ENCODE measurements at regions not wholly inside any gene's neighbourhood (a gene's known extent, or its start where the extent isn't known, plus 50 kb on each side); places are given as distances from the start of the nearest gene placed in this dataset.

DNA sequence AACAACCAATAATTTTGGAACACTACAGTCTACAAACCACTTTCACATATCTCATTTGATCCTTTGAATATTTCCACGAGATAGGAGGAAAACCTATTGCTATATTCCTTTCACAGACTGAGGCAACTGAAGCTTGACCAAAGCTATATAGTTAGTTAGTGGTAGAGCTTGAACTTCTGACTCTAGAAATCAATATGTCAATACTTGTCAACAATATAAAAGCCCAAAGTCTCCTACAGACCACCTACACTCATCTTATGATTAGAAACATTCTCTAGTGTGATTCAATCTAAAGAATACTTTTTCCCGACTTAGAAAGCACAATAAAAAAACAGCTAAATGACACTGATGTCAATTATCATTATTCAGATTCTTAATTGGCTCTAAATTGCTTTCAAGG is 139.4 kb downstream of the RPS29 start:
- Mint-ChIP-seq H3K9me3 (peaks cover 7% of the 10 kb centered on the region), H3K27ac (no peak overlapping the region), H3K27me3 (peaks cover 4% of the 10 kb centered on the region), H3K4me1 (no peaks in the 10 kb centered on the region), H3K4me3 (no peak overlapping the region), H3K36me3 (no peaks in the 10 kb centered on the region)
- no peak for DNase-seq

DNA sequence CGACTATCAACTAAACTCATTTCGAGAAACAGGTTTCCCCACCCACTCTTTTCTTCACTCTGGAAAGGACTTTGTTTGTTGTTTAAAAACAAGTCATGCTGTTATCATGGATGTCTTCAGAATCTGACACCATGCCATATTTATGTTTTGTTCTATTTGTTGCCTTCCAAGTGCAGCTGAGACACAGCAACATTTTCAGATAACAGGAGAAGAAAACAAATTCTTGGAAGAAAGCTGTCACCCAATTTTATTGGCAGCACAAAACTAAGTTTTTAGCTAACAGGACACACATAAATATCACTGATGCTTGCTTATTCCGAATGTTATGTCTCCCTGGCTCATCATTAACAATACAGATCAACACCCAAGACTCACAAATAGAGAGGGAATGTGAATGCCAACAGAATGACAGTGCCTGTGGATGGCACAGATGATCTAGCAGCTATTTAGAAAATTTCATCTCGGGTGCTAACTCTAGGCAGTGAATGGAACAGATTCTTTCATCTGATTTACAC is 147.9 kb downstream of the RPS29 start:
- H3K9me3 Mint-ChIP-seq = peaks cover 6% of the 10 kb centered on the region
- no peaks in the 10 kb centered on the region for H3K36me3 Mint-ChIP-seq
- H3K27me3 Mint-ChIP-seq = no peaks in the 10 kb centered on the region
- H3K4me1 Mint-ChIP-seq = no peaks in the 10 kb centered on the region
- no peak overlapping the region for H3K4me3 Mint-ChIP-seq
- DNase-seq = no peak
- no peak overlapping the region for H3K27ac Mint-ChIP-seq

DNA sequence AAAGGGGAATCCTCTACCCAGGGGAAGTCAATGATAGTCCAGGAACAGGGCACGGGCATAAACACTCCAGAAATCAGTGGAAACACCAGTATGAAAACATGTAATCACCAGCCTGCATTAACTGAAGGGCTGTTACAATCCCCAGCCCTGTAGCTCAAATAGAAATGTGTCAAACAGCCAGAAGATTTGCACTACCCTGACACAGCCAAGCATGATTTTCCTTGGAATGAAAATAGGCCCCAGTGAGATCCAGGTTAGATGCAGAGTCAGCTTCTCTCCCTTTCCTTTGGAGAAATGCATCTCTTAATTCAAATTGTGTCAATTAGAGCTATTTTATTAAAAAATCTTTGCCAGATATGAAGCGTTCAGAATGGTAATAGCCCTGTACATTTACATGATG is 158.1 kb downstream of the RPS29 start:
- DNase-seq = no peak
- Mint-ChIP-seq H3K36me3 (peaks cover 2% of the 10 kb centered on the region), H3K4me3 (no peak overlapping the region), H3K4me1 (no peaks in the 10 kb centered on the region), H3K27me3 (peaks cover 22% of the 10 kb centered on the region), H3K27ac (no peak overlapping the region), H3K9me3 (peaks cover 21% of the 10 kb centered on the region)

DNA sequence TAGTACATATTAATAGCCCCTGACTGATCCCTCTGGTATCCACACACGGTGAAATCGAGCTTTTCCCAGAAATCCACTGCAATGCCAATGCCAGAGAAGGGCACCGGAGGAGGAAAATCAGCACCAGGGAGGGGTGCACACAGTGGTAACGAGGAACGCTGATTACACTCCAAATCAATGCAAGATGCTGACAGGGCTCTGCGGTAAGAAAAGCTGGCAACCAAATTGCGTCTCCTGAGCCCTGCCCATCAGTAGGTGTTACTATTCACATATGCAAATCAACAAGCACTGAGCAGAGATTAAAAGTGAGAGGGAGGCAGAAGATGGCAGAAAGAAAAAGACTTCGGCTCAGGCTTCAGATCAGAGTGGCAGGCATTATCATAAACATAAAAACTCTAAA is 159.1 kb downstream of the RPS29 start:
- peaks cover 14% of the 10 kb centered on the region for H3K9me3 Mint-ChIP-seq
- peaks cover 22% of the 10 kb centered on the region for H3K27me3 Mint-ChIP-seq
- H3K27ac Mint-ChIP-seq = no peak overlapping the region

DNA sequence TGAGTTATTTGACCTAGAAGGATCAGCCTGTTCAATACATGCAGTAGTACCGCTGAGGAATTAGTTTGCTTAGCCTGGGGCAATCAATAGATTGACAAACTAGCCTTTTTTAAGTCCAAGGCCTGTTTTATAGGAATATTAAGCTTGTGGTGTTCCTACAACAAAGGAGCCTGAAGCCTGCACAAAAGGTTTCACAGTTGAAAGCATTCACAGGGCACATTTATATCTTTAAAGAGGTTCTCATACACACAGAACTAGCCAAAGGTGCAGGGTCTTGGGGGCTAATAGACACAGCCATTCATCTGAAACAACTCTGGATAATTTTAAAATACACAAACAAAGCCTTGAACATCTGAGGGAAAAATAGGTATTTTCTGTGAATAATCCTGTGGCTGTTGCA is 160.3 kb downstream of the RPS29 start:
- Mint-ChIP-seq H3K27ac (no peak overlapping the region), H3K36me3 (no peaks in the 10 kb centered on the region), H3K4me1 (no peaks in the 10 kb centered on the region), H3K27me3 (peaks cover 24% of the 10 kb centered on the region), H3K9me3 (peaks cover 7% of the 10 kb centered on the region), H3K4me3 (no peak overlapping the region)
- DNase-seq = no peak

More for the DNA sequence above, 159.1 kb downstream of the RPS29 start:
- H3K4me3 Mint-ChIP-seq = no peak overlapping the region
- peaks cover 2% of the 10 kb centered on the region for H3K36me3 Mint-ChIP-seq
- H3K4me1 Mint-ChIP-seq = no peaks in the 10 kb centered on the region
- no peak for DNase-seq

DNA sequence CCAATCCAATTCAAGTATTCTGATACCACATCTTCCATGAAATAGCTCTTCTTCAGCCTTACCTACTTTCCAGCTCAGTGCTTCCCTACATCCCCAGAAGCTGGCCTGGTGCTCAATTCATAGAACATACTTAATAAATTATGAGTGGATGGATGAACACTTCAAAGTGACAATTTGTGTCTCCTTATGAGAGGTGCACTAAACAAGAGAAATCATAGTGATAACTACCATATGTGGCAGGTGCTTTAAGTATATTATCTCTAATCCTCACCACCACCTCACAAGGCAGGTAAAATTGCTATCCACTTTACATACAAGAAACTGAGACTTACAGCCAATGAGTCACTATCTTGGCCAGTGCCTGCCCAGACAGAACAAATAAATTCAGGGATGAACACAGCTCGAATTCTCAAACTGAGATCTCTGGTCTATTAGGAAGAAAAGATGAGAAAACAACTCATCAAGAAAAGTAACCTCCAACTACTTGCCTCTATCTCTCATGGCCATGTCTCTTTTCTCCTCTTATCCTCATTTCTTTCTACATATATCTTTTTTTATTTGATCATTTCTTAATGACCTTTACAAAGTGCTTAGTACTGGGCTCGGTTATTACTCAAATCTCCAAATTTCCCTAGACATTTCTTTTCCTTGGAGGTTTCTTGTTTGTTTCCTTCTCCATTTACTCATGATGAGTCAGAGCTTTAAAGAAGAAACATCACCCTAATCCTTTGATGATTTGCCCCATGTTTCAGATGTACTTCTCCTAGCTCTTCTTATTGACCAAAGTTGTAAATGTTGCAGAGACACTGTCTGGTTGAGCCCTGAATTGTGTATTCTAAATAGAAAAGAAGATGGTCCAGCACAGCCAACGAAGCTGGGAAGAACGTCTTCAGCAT is 161.5 kb downstream of the RPS29 start:
- Mint-ChIP-seq H3K4me3 (no peak overlapping the region), H3K27ac (no peak overlapping the region), H3K9me3 (no peaks in the 10 kb centered on the region), H3K36me3 (no peaks in the 10 kb centered on the region), H3K4me1 (peaks cover 4% of the 10 kb centered on the region), H3K27me3 (peaks cover 34% of the 10 kb centered on the region)
- no peak for DNase-seq

DNA sequence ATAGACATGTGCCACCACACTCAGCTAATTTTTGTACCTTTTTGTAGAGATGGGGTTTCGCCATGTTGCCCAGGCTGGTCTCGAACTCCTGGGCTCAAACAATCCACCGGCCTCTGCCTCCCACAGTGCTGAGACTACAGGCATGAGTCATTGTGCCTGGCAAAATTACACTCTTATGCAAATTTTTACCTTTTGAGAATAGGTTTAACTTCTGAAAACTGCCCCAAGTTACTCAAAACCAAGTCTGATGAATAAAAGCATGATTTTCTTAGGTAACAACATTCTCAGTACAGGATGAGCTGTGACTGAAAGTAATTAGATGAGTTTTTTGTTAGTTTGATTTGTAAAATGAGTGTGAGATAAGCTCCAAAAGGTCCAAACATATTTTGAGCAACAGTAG is 166.0 kb downstream of the RPS29 start:
- H3K36me3 Mint-ChIP-seq = no peaks in the 10 kb centered on the region
- H3K4me1 Mint-ChIP-seq = peaks cover 4% of the 10 kb centered on the region
- no peak for DNase-seq
- peaks cover 38% of the 10 kb centered on the region for H3K27me3 Mint-ChIP-seq
- no peaks in the 10 kb centered on the region for H3K9me3 Mint-ChIP-seq
- no peak overlapping the region for H3K27ac Mint-ChIP-seq
- no peak overlapping the region for H3K4me3 Mint-ChIP-seq

DNA sequence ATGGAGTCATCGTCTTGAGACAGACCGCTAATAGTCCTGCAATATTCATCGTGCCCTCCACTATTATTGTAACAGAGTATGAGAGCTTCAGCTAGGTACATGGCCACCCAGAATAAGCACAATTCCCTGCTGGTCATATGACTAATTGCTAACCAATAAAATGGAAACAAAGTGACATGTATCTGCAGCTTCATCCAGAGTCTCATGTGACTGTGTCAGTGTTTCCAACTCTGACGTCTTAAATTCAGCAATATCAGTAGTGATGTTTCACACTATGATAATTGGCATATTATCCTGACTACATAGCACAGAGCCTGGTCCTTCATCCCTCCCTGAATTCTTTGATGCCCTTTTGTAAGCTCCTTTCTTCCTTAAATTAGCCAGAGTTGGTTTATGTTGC is 167.4 kb downstream of the RPS29 start:
- H3K9me3 Mint-ChIP-seq = no peaks in the 10 kb centered on the region
- no peak for DNase-seq
- H3K27me3 Mint-ChIP-seq = peaks cover 30% of the 10 kb centered on the region
- no peaks in the 10 kb centered on the region for H3K36me3 Mint-ChIP-seq
- H3K4me3 Mint-ChIP-seq = no peak overlapping the region
- H3K27ac Mint-ChIP-seq = no peak overlapping the region
- H3K4me1 Mint-ChIP-seq = peaks cover 4% of the 10 kb centered on the region

DNA sequence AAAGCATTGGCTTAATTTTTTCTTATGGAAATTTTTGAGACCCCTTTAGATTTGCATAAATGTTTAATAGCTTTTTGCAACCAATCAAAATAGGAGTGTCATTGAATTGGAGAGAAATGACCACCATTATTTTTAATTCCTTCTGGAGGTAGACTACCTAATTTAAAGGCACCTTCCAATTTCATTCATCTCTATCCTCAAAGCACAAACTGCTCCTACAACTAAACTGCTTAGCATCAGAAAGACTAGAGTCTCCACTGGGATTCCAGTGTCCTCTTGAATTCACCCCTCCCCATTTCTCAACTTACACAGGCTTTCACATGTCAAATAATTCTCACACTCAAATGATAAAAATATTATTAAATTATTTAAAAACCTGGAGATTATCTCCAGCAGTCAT is 168.4 kb downstream of the RPS29 start:
- H3K4me3 Mint-ChIP-seq = no peak overlapping the region
- H3K9me3 Mint-ChIP-seq = no peaks in the 10 kb centered on the region
- no peak for DNase-seq
- H3K4me1 Mint-ChIP-seq = peaks cover 4% of the 10 kb centered on the region
- H3K36me3 Mint-ChIP-seq = no peaks in the 10 kb centered on the region
- H3K27me3 Mint-ChIP-seq = peaks cover 34% of the 10 kb centered on the region
- H3K27ac Mint-ChIP-seq = no peak overlapping the region

DNA sequence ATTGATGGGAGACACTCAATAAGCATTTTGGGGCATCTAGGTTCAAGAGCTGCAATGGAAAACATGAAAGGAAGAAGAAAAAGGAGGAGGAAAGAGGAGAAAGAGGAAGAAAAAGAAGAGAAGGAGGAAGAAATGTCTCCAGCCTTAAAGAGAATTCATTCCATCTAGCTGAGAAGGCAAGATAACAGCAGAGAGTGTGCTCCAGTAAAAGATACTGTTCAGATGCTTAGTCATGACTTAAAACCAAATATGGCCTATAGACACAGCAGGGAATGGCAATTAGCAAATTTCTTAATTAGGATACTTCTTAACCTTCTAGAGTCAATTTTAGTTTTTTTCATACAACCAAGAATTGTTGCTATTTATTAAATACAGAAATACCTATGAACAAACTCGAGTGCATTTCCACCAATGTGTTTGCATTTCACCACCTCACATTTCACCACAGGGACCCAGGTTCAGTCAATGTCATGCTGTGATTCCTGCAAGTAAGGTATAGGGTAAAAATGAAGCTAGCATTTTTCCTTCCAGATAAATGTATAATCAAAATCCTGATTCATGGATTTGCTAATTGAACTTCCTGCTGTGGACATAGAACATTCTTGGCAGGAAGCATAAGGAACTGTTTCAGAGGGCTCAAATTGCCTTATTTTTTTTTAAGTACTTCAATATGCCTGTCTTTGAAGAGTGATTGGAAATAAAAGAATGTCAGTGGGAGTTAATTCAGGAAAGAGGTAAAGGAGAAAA is 177.8 kb downstream of the RPS29 start:
- no peaks in the 10 kb centered on the region for H3K4me1 Mint-ChIP-seq
- peaks cover 4% of the 10 kb centered on the region for H3K27me3 Mint-ChIP-seq
- H3K9me3 Mint-ChIP-seq = no peaks in the 10 kb centered on the region
- no peaks in the 10 kb centered on the region for H3K36me3 Mint-ChIP-seq
- H3K27ac Mint-ChIP-seq = no peak overlapping the region
- DNase-seq = no peak
- H3K4me3 Mint-ChIP-seq = no peak overlapping the region

DNA sequence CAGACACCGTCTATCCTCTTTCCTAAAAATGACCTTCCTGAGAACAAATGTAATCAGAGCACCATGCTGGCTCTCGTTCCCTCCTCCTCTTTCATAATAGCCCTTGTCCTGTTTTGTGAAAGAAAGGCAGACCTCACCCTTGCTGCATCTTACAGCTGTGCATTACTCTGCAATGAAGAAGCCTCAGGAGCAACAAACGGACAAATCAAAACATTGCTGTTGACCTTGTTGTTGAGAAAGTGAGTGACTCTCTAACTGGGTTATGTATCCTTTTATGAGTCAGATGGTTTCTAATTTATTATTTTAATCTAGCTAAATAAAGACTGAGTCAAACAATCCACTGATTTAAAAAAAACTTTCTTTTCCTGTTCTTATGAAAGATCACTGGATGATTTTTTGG is 180.9 kb downstream of the RPS29 start:
- Mint-ChIP-seq H3K9me3 (no peaks in the 10 kb centered on the region), H3K4me1 (peaks cover 4% of the 10 kb centered on the region), H3K4me3 (no peak overlapping the region), H3K27me3 (peaks cover 8% of the 10 kb centered on the region), H3K27ac (no peak overlapping the region), H3K36me3 (no peaks in the 10 kb centered on the region)
- DNase-seq = no peak

DNA sequence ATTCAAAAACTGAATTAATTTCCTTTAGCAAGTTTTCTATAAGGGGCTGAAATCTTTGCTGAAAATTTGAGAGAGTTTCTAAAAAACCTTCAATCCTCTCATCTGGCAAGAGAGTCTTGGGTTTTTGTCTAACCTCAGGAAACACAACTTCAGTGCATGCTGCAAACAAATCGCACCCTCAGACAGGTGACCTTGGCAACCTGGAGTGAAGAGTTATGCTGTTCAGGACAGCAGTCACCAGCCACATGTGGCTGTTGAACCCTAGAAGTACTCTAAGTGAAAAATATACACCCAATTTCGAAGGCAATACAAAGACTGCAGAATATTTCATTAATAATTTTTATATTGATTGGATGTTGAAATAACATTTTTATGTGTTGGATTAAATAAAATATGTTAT is 184.8 kb downstream of the RPS29 start:
- Mint-ChIP-seq H3K9me3 (no peaks in the 10 kb centered on the region), H3K4me1 (peaks cover 4% of the 10 kb centered on the region), H3K27ac (no peak overlapping the region), H3K27me3 (peaks cover 5% of the 10 kb centered on the region), H3K36me3 (no peaks in the 10 kb centered on the region), H3K4me3 (no peak overlapping the region)
- no peak for DNase-seq

DNA sequence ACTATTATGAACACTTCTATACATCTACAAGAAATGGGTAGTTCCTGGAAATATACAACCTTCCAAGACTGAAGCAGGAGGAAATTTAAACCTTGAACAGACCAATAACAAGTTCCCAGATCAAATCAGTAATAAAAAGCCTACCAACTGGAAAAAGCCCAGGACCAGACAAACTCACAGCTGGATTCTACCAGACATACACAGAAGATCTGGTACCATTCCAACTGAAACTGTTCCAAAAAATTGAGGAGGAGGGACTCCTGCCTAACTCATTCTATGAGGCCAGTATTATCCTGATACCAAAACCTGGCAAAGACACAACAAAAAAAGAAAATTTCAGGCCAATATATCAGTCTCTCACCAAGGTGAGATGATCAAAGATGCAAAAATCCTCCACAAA is 189.4 kb downstream of the RPS29 start:
- DNase-seq = no peak
- Mint-ChIP-seq H3K27me3 (no peaks in the 10 kb centered on the region), H3K27ac (no peak overlapping the region), H3K9me3 (no peaks in the 10 kb centered on the region), H3K4me1 (no peaks in the 10 kb centered on the region), H3K36me3 (no peaks in the 10 kb centered on the region), H3K4me3 (no peak overlapping the region)

DNA sequence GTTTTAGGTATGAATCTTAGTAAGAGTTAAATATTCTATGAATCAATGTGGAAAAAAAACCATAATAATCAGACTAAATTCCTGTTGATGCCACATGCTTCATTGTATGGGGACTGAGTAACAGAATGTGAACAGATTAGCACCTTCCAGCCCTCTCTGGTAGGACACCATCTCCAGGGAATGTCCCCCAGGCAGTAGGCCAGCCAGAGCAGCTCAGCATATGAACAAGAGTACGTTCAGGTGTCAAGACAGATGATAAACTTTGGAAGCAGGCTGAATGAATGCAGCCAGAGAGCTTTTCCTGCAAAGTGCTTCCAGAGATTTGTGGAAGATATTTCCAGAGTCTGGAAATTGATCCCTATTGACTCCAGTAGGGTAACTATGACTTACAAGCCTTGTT is 204.4 kb downstream of the RPS29 start:
- H3K27me3 Mint-ChIP-seq = peaks cover 30% of the 10 kb centered on the region
- H3K9me3 Mint-ChIP-seq = peaks cover 10% of the 10 kb centered on the region
- H3K4me1 Mint-ChIP-seq = no peaks in the 10 kb centered on the region
- H3K36me3 Mint-ChIP-seq = no peaks in the 10 kb centered on the region
- DNase-seq = no peak
- H3K4me3 Mint-ChIP-seq = no peak overlapping the region
- H3K27ac Mint-ChIP-seq = no peak overlapping the region

DNA sequence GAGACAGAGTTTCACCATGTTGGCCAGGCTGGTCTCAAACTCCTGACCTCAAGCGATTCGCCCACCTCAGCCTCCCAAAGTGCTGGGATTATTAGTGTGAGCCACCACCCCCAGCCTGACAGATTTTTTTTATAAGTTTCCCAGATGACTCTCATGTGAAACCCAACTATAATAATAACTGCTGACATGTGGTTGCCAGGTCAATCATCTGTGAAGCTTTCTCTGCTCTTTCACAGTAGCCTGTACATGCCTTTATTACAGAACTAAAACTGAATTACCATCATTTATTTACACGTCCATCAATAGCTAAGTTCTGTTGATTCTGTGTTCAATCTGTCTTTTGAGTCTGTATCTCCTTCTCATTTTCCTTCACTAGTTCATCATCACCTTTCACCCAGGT is 218.5 kb downstream of the RPS29 start:
- DNase-seq = no peak
- no peaks in the 10 kb centered on the region for H3K27me3 Mint-ChIP-seq
- no peaks in the 10 kb centered on the region for H3K36me3 Mint-ChIP-seq
- no peak overlapping the region for H3K4me3 Mint-ChIP-seq
- H3K27ac Mint-ChIP-seq = no peak overlapping the region
- no peaks in the 10 kb centered on the region for H3K9me3 Mint-ChIP-seq
- no peaks in the 10 kb centered on the region for H3K4me1 Mint-ChIP-seq

All from activated naive CD8-positive, alpha-beta T cell treated with anti-CD3 and anti-CD28 coated beads for 36 hours (primary cell).